Nephron progenitor cell (in vitro differentiated cells): ENCODE measurements at regions not wholly inside any gene's neighbourhood (a gene's known extent, or its start where the extent isn't known, plus 50 kb on each side); places are given as distances from the start of the nearest gene placed in this dataset.

Source experiments
- DNase-seq: peaks from one replicate; pipeline ENCODE4 v3.0.0; 2021
- H3K27ac Mint-ChIP-seq: 2 replicates; pipeline ENCODE4 v1.8.0; 2021; ENCODE audit warnings: mild to moderate bottlenecking, moderate library complexity, mixed read lengths
- H3K27me3 Mint-ChIP-seq: 2 replicates; pipeline ENCODE4 v1.8.0; 2021; ENCODE audit warnings: mild to moderate bottlenecking, low read depth, mixed read lengths; ENCODE audit not compliant: poor library complexity
- H3K36me3 Mint-ChIP-seq: 2 replicates; pipeline ENCODE4 v1.8.0; 2021; ENCODE audit warnings: low read depth, mixed read lengths
- H3K4me1 Mint-ChIP-seq: 2 replicates; pipeline ENCODE4 v1.8.0; 2021; ENCODE audit warnings: mixed read lengths
- H3K4me3 Mint-ChIP-seq: 2 replicates; pipeline ENCODE4 v1.8.0; 2021; ENCODE audit warnings: mild to moderate bottlenecking, moderate library complexity, mixed read lengths
- H3K9me3 Mint-ChIP-seq: 2 replicates; pipeline ENCODE4 v1.8.0; 2021; ENCODE audit warnings: mild to moderate bottlenecking, moderate library complexity, mixed read lengths
- CTCF ChIP-seq: fragments of 200-600 bp; sonication (generic); IDR thresholded peaks from 2 replicates; pipeline ENCODE4 v1.5.0; 2021; ENCODE audit warnings: antibody characterized with exemption

GRCh38 chr4:158999166-158999682, 103.7 kb upstream of the RAPGEF2 start:
- DNase-seq, result no peak
- no peaks in the 10 kb centered on the region for H3K27me3 Mint-ChIP-seq
- H3K4me3 Mint-ChIP-seq, result no peak overlapping the region
- TF ChIP-seq CTCF, result no peak
- no peak overlapping the region for H3K27ac Mint-ChIP-seq
- H3K9me3 Mint-ChIP-seq, result no peaks in the 10 kb centered on the region
- no peaks in the 10 kb centered on the region for H3K36me3 Mint-ChIP-seq
- peaks cover 6% of the 10 kb centered on the region for H3K4me1 Mint-ChIP-seq

GRCh38 chr4:158999849-159000248, 103.0 kb upstream of the RAPGEF2 start:
- Mint-ChIP-seq H3K27ac (no peak overlapping the region), H3K36me3 (no peaks in the 10 kb centered on the region), H3K4me3 (no peak overlapping the region), H3K4me1 (peaks cover 6% of the 10 kb centered on the region), H3K27me3 (no peaks in the 10 kb centered on the region), H3K9me3 (no peaks in the 10 kb centered on the region)
- TF ChIP-seq CTCF, result no peak
- DNase-seq, result no peak

GRCh38 chr4:159002950-159003349, 99.9 kb upstream of the RAPGEF2 start:
- no peak for DNase-seq
- H3K27ac Mint-ChIP-seq, result no peak overlapping the region
- no peaks in the 10 kb centered on the region for H3K9me3 Mint-ChIP-seq
- H3K4me1 Mint-ChIP-seq, result peaks cover 6% of the 10 kb centered on the region
- no peaks in the 10 kb centered on the region for H3K36me3 Mint-ChIP-seq
- H3K4me3 Mint-ChIP-seq, result no peak overlapping the region
- no peaks in the 10 kb centered on the region for H3K27me3 Mint-ChIP-seq
- no peak for TF ChIP-seq CTCF

GRCh38 chr4:159003420-159004253, 99.2 kb upstream of the RAPGEF2 start:
- Mint-ChIP-seq H3K4me3 (no peak overlapping the region), H3K4me1 (peaks cover 6% of the 10 kb centered on the region), H3K27me3 (no peaks in the 10 kb centered on the region), H3K27ac (no peak overlapping the region), H3K36me3 (no peaks in the 10 kb centered on the region), H3K9me3 (no peaks in the 10 kb centered on the region)
- DNase-seq, result no peak
- no peak for TF ChIP-seq CTCF

GRCh38 chr4:159006202-159006601, 96.7 kb upstream of the RAPGEF2 start:
- Mint-ChIP-seq H3K27me3 (no peaks in the 10 kb centered on the region), H3K4me3 (no peak overlapping the region), H3K36me3 (no peaks in the 10 kb centered on the region), H3K9me3 (no peaks in the 10 kb centered on the region), H3K27ac (no peak overlapping the region), H3K4me1 (peaks cover 6% of the 10 kb centered on the region)
- DNase-seq, result no peak
- TF ChIP-seq CTCF, result no peak

- TF ChIP-seq CTCF, result no peak
- DNase-seq, result no peak
- Mint-ChIP-seq H3K4me1 (peaks cover under 1% of the 10 kb centered on the region), H3K36me3 (no peaks in the 10 kb centered on the region), H3K27ac (no peak overlapping the region), H3K27me3 (no peaks in the 10 kb centered on the region), H3K4me3 (no peak overlapping the region), H3K9me3 (no peaks in the 10 kb centered on the region)
These were observed 94.2 kb upstream of the RAPGEF2 start for GRCh38 chr4:159008671-159009070.
